ENCODE measurements at regions not wholly inside any gene's neighbourhood (a gene's known extent, or its start where the extent isn't known, plus 50 kb on each side); places are given as distances from the start of the nearest gene placed in this dataset.

DNA sequence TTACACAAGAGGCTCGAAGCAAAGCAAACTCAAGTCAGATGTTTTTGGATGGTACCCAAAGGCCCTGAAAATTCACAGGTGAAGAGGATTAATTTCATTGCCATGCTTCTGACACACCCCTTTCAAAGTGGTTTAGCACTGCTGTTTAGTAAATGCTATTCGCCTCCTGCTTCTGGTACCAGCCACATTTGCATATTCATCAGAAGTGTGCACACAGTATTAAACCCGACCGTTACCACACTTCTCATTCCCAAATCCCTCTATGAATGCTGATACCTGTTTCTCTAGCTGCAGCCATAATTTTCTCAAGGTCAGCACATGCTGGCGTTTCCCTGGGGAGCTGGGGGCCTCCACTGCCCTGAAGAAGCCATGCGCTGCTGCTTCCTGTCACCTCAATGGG is 179.8 kb upstream of the DAB1 start:
- no peak for TF ChIP-seq POLR2AphosphoS5 (IDR thresholded peaks at IDR 0.05; ENCODE audit: low read depth, low read length)
- TF ChIP-seq TAF1 (IDR thresholded peaks at IDR 0.05; ENCODE audit: low read depth, low read length), result no peak
- TF ChIP-seq SPI1 (IDR thresholded peaks at IDR 0.05; ENCODE audit: low read depth, low read length), result no peak
- TF ChIP-seq POLR2A (IDR thresholded peaks at IDR 0.05; ENCODE audit: low read depth, low read length), result no peak
